RWPE2 (cell line): ENCODE measurements at regions not wholly inside any gene's neighbourhood (a gene's known extent, or its start where the extent isn't known, plus 50 kb on each side); places are given as distances from the start of the nearest gene placed in this dataset.

Experiments used
- ATAC-seq: fragments of 200-7000 bp; cut with Tn5 transposase; 3 replicates; pipeline ENCODE4 v1.9.1; 2021; ENCODE audit warnings: low read depth
- DNase-seq: peaks from one replicate; pipeline ENCODE4 v3.0.0-alpha.2; 2020; ENCODE audit warnings: low spot score
- H3K27ac ChIP-seq: fragments of 450-650 bp; 2 replicates; pipeline ENCODE4 v1.5.1; 2017; ENCODE audit warnings: mild to moderate bottlenecking; ENCODE audit not compliant: poor library complexity, severe bottlenecking
- H3K27me3 ChIP-seq: fragments of 250-450 bp; sonication (Bioruptor Pico); 2 replicates; pipeline ENCODE4 v1.5.1; 2021; ENCODE audit warnings: mild to moderate bottlenecking, moderate library complexity; ENCODE audit not compliant: insufficient read depth, poor library complexity, severe bottlenecking
- H3K36me3 ChIP-seq: fragments of 250-450 bp; sonication (Bioruptor Pico); 2 replicates; pipeline ENCODE4 v1.5.1; 2020; ENCODE audit warnings: low read depth, mild to moderate bottlenecking, moderate library complexity
- H3K4me1 ChIP-seq: fragments of 250-450 bp; sonication (Bioruptor Pico); 2 replicates; pipeline ENCODE4 v1.5.1; 2021; ENCODE audit warnings: mild to moderate bottlenecking, moderate library complexity; ENCODE audit not compliant: insufficient read depth, poor library complexity, severe bottlenecking
- H3K4me3 ChIP-seq: fragments of 250-450 bp; sonication (Bioruptor Pico); 2 replicates; pipeline ENCODE4 v1.5.1; 2021; ENCODE audit warnings: mild to moderate bottlenecking, moderate library complexity; ENCODE audit not compliant: severe bottlenecking
- H3K9me3 ChIP-seq: fragments of 250-450 bp; sonication (Bioruptor Pico); 2 replicates; pipeline ENCODE4 v1.5.1; 2021; ENCODE audit warnings: mild to moderate bottlenecking, moderate library complexity; ENCODE audit not compliant: severe bottlenecking
- TF ChIP-seq, protein P1 (sequence below): fragments of 450-650 bp; IDR thresholded peaks from one replicate; pipeline ENCODE4 v1.5.1; 2017; ENCODE audit warnings: mild to moderate bottlenecking, moderate library complexity; ENCODE audit not compliant: poor library complexity, severe bottlenecking

DNA sequence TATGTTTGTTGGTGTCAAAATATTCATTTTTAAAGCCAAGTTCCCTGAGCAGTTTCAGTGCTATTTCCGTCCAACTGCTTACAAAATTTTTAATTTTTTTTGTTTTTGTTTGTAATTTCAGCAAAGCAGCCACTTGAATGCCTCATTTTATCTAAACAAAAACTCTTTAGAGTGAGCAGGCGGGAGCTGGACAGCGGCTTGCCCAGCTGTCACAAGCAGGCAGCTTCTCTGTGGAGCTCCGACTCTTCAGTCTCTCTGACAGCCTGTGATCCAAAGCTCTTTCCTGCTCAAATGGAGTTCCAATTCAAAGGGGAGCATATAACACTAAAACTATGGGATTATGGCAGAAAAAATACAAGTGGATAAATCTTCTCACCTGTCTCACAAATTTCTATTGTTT is 618.3 kb upstream of the PCDH20 start:
- Histone ChIP-seq H3K27me3 (no peaks in the 10 kb centered on the region), H3K27ac (no peak overlapping the region), H3K4me1 (no peaks in the 10 kb centered on the region), H3K4me3 (no peak overlapping the region), H3K9me3 (no peaks in the 10 kb centered on the region), H3K36me3 (no peaks in the 10 kb centered on the region)
- ATAC-seq, result no peak
- TF ChIP-seq, protein P1, sequence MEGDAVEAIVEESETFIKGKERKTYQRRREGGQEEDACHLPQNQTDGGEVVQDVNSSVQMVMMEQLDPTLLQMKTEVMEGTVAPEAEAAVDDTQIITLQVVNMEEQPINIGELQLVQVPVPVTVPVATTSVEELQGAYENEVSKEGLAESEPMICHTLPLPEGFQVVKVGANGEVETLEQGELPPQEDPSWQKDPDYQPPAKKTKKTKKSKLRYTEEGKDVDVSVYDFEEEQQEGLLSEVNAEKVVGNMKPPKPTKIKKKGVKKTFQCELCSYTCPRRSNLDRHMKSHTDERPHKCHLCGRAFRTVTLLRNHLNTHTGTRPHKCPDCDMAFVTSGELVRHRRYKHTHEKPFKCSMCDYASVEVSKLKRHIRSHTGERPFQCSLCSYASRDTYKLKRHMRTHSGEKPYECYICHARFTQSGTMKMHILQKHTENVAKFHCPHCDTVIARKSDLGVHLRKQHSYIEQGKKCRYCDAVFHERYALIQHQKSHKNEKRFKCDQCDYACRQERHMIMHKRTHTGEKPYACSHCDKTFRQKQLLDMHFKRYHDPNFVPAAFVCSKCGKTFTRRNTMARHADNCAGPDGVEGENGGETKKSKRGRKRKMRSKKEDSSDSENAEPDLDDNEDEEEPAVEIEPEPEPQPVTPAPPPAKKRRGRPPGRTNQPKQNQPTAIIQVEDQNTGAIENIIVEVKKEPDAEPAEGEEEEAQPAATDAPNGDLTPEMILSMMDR, result no peak
- no peak for DNase-seq

DNA sequence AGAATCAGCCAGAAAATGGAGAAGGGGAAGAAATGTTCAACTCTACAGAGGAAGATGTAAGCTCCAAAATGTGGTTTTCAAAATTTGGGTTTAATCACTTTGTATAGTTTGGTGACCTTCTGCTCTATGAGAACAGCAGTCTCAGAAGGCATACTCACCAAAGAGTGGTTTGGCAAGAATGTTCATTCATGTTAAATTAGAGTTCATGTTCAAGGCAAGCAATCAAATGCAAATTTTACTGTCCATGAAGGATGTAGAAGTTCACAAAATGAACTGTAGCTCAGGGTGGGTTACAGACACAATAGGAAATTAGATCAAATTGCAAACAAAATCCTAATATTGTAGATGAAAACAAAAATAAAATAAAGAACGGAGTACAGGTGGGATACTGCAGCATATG is 606.7 kb upstream of the PCDH20 start:
- ATAC-seq (no peak), DNase-seq (no peak)
- peaks cover 4% of the 10 kb centered on the region for H3K27me3 ChIP-seq
- no peaks in the 10 kb centered on the region for H3K9me3 ChIP-seq
- H3K36me3 ChIP-seq, result no peaks in the 10 kb centered on the region
- TF ChIP-seq, protein P1, result no peak
- H3K4me1 ChIP-seq, result no peaks in the 10 kb centered on the region
- no peak overlapping the region for H3K4me3 ChIP-seq
- H3K27ac ChIP-seq, result no peak overlapping the region

DNA sequence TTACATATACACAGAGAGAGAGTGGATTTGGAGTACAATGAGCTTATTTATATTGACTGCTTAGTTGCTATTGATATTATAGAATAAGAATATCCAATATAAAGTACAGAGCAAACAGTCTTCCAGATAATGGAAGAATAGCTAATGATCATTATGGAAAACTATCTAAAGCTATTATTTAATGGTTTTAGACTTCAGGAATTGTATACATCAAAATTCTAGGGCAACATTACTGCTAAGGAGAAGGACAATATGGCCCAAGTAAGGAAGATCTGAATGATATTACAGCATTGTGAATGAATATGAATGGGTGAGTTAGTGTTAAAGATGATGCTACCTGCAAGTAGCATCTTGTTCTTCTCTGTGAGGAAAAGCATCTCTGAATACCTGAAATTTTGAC is 604.2 kb upstream of the PCDH20 start:
- Histone ChIP-seq H3K4me1 (no peaks in the 10 kb centered on the region), H3K36me3 (no peaks in the 10 kb centered on the region), H3K27ac (no peak overlapping the region), H3K4me3 (no peak overlapping the region), H3K9me3 (no peaks in the 10 kb centered on the region), H3K27me3 (peaks cover 4% of the 10 kb centered on the region)
- DNase-seq (no peak), ATAC-seq (no peak)
- TF ChIP-seq, protein P1, result no peak

DNA sequence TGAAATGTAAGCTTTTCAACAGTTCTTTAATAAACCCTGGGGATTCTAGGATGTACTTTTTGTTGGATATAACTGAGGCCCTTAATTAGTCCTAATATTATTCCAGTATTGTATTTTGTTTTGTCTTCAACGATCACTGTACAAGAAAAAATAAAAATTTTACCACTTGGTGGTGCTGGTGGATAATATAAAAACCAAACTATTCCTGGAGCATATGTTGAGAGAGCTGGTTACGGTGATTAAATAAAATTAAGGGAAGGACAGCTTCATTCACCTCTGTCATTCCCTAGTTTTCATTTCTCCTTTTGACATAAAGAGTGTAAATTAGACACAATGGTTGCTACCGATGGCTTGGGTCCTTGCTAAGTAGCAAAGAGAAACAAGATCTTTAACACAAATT is 598.6 kb upstream of the PCDH20 start:
- TF ChIP-seq, protein P1, result peak; percentile 49
- no peaks in the 10 kb centered on the region for H3K9me3 ChIP-seq
- no peaks in the 10 kb centered on the region for H3K4me1 ChIP-seq
- peak; percentile 38; the same call in 1 of the 3 replicates for ATAC-seq
- H3K27me3 ChIP-seq, result no peaks in the 10 kb centered on the region
- no peak for DNase-seq
- no peak overlapping the region for H3K27ac ChIP-seq
- no peak overlapping the region for H3K4me3 ChIP-seq
- H3K36me3 ChIP-seq, result no peaks in the 10 kb centered on the region

DNA sequence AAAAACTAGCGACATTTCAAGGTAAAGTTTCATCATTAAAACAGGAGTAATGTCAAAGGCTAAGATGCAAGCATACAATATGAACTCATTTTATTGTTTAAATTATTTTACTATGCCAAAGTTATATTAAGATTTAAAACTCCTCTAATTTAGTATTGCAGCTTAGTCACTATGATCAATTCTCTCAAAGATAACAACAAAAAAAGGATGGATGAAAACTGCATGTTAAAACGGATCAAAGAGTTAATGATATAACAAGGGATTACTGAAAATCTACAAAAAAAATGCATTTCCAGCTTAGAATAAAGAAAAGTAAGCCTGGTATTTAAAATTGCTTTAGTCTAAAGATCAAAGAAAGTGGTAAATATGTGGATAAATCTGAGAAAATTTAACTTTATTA is 587.8 kb upstream of the PCDH20 start:
- DNase-seq (no peak), ATAC-seq (no peak)
- Histone ChIP-seq H3K4me1 (no peaks in the 10 kb centered on the region), H3K36me3 (no peaks in the 10 kb centered on the region), H3K27me3 (peaks cover 14% of the 10 kb centered on the region), H3K4me3 (no peak overlapping the region), H3K27ac (no peak overlapping the region), H3K9me3 (no peaks in the 10 kb centered on the region)
- TF ChIP-seq, protein P1, result no peak
